GM12878 (cell line): ENCODE measurements at regions not wholly inside any gene's neighbourhood (a gene's known extent, or its start where the extent isn't known, plus 50 kb on each side); places are given as distances from the start of the nearest gene placed in this dataset.

ENCODE experiments used
- CBFB ChIP-seq: IDR thresholded peaks from 2 replicates; pipeline ENCODE4 v1.6.1; 2016; ENCODE audit warnings: antibody characterized with exemption, low read depth
- CHD4 ChIP-seq: fragments of 200-600 bp; sonication (generic); IDR thresholded peaks from 2 replicates; pipeline ENCODE4 v1.6.1; 2016; ENCODE audit warnings: mild to moderate bottlenecking
- ETV6 ChIP-seq, 2 experiments: fragments of 450-650 bp in 1 of 2; IDR thresholded peaks in 1 of 2; conservative IDR thresholded peaks in 1 of 2; 2 replicates each; pipeline ENCODE4 v1.6.1; 2014; ENCODE audit warnings: antibody characterized with exemption in 1 of 2, borderline replicate concordance in 1 of 2, low read depth in 1 of 2, mild to moderate bottlenecking in 1 of 2, moderate library complexity in 1 of 2
- MTA3 ChIP-seq: IDR thresholded peaks from 2 replicates; pipeline ENCODE4 v1.6.1; 2012; ENCODE audit warnings: low read length, inconsistent platforms, borderline replicate concordance
- NBN ChIP-seq: fragments of 450-650 bp; IDR thresholded peaks from 2 replicates; pipeline ENCODE4 v1.6.1; 2016
- NFXL1 ChIP-seq: fragments of 450-650 bp; IDR thresholded peaks from 2 replicates; pipeline ENCODE4 v1.6.1; 2017; ENCODE audit warnings: antibody characterized with exemption, mild to moderate bottlenecking, borderline replicate concordance
- NR2C2 ChIP-seq: IDR thresholded peaks from 2 replicates; pipeline ENCODE4 v1.6.1; 2011; ENCODE audit warnings: borderline replicate concordance, low read depth; ENCODE audit not compliant: control insufficient read depth, insufficient read length
- PRDM15 ChIP-seq: fragments of 450-650 bp; formaldehyde crosslinking; IDR thresholded peaks from 2 replicates; pipeline ENCODE4 v1.4.0; 2020; ENCODE audit warnings: mild to moderate bottlenecking, moderate library complexity
- STAT3 ChIP-seq: IDR thresholded peaks from 2 replicates; pipeline ENCODE4 v1.6.1; 2011; ENCODE audit warnings: low read depth, low read length, improper control_type of control experiment
- ZBTB11 ChIP-seq: fragments of 450-650 bp; formaldehyde crosslinking; IDR thresholded peaks from 2 replicates; pipeline ENCODE4 v1.5.0; 2022; ENCODE audit warnings: mild to moderate bottlenecking, missing genetic modification characterization
- ZBTB40 ChIP-seq: fragments of 450-650 bp; IDR thresholded peaks from 2 replicates; pipeline ENCODE4 v1.6.1; 2016; ENCODE audit warnings: mild to moderate bottlenecking, moderate library complexity, borderline replicate concordance
- ZNF592 ChIP-seq: fragments of 450-650 bp; IDR thresholded peaks from 2 replicates; pipeline ENCODE4 v1.6.1; 2017; ENCODE audit warnings: mild to moderate bottlenecking, moderate library complexity

- TF ChIP-seq PRDM15 (CRISPR knock-in tag) (peak; percentile 39; the same call in 1 of the 2 replicates), CBFB (no peak; the same call in 1 of the 2 replicates), STAT3 (no peak), NFXL1 (no peak), NBN (peak; percentile 44; the same call in 1 of the 2 replicates), CHD4 (no peak), ZBTB11 (CRISPR knock-in tag) (no peak), ZBTB40 (no peak), NR2C2 (no peak), ETV6 (conservative IDR thresholded peaks at IDR 0.05 in 1 of 2, IDR thresholded peaks at IDR 0.05 in 1 of 2; ENCODE audit: borderline replicate concordance in 1 of 2, low read depth in 1 of 2) (peak in 1 of 2 experiments; percentile 99; a peak in 2 of 4 replicates), ZNF592 (no peak), MTA3 (no peak)
Measured at GRCh38 chr6:156697225-156697830, 79.8 kb upstream of the ARID1B start (continued).
